Ovary (tissue), 3 donors: ENCODE measurements at regions not wholly inside any gene's neighbourhood (a gene's known extent, or its start where the extent isn't known, plus 50 kb on each side); places are given as distances from the start of the nearest gene placed in this dataset.

Experiments used
- POLR2A ChIP-seq: fragments of 450-650 bp; IDR thresholded peaks from one replicate; pipeline ENCODE4 v1.6.1; 2017; ENCODE audit warnings: antibody characterized with exemption, mild to moderate bottlenecking, moderate library complexity
- TF ChIP-seq, protein P1 (sequence below), 3 donors: fragments of 450-650 bp in 2 of 3; fragments of 200-600 bp in 1 of 3; IDR thresholded peaks; one replicate each; pipeline versions ENCODE4 v1.5.1 to v1.8.0; 2016 to 2022; ENCODE audit warnings: antibody characterized with exemption in 3 of 3, mild to moderate bottlenecking in 1 of 3
- donor health status: DM: no; HTN: no; CAD: no.

DNA sequence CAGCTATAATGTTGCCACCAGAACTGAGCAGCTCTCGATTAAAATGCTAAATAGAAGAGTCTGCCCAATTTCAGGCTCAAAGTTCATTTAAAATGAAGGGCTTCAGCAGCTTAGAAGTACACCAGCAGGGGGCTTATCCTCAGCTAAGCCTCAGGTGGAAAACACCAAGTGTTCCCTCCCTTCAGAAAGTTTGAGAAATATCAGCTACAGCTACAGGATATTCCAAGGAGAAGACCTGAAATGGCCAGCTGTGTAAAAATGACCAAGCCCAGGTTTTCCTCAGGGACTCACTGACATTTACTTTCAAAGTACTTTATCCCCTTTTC lies 395.4 kb downstream of the DTWD2 start:
- TF ChIP-seq, protein P1, sequence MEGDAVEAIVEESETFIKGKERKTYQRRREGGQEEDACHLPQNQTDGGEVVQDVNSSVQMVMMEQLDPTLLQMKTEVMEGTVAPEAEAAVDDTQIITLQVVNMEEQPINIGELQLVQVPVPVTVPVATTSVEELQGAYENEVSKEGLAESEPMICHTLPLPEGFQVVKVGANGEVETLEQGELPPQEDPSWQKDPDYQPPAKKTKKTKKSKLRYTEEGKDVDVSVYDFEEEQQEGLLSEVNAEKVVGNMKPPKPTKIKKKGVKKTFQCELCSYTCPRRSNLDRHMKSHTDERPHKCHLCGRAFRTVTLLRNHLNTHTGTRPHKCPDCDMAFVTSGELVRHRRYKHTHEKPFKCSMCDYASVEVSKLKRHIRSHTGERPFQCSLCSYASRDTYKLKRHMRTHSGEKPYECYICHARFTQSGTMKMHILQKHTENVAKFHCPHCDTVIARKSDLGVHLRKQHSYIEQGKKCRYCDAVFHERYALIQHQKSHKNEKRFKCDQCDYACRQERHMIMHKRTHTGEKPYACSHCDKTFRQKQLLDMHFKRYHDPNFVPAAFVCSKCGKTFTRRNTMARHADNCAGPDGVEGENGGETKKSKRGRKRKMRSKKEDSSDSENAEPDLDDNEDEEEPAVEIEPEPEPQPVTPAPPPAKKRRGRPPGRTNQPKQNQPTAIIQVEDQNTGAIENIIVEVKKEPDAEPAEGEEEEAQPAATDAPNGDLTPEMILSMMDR (IDR thresholded peaks at IDR 0.05) = no peak
- no peak for TF ChIP-seq POLR2A
